HG02763 (cell line): ENCODE measurements at regions not wholly inside any gene's neighbourhood (a gene's known extent, or its start where the extent isn't known, plus 50 kb on each side); places are given as distances from the start of the nearest gene placed in this dataset.

Experiments used
- ATAC-seq: cut with Tn5 transposase; IDR thresholded peaks from one replicate; pipeline ENCODE4 v1.9.1; 2021; ENCODE audit warnings: mild to moderate bottlenecking, moderate library complexity; ENCODE audit not compliant: unreplicated experiment

DNA sequence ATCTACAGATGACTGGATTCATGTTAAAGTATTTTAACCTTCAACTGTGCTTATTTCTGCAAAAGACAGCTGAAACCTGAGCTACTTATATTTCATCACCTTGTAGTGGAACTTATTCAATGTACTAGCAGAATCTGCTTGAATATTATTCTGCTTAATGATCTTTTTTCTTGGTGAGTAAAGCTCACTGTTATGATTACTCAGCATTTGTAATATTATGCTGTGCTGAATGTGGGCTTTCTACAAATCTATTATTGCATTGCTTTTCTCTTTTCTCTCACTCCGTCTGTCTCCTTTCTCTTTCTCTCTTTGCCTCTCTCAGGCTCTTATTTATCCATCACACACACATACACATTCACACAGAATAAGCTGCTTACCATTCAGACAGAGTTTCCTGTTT is 98.7 kb upstream of the TMEM196 start:
- no peak for ATAC-seq

DNA sequence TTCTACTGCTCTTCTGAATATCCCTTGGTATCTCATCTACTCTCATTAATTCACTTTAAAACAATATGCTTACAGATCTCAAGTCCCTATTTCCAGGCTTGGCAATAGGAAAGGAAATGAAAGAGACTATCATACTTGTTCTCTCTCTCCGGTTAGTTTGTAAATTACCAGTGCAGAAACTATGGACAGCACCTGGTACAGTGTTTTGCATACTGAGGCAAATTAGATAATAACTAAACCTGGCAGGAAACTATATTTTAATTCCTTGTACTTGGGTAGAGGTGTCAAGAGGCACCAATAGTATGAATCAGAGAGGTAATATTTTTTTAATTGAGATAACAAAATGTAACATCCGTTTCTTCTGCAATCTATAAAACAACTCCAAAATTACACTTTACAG is 97.7 kb upstream of the TMEM196 start:
- ATAC-seq = no peak

DNA sequence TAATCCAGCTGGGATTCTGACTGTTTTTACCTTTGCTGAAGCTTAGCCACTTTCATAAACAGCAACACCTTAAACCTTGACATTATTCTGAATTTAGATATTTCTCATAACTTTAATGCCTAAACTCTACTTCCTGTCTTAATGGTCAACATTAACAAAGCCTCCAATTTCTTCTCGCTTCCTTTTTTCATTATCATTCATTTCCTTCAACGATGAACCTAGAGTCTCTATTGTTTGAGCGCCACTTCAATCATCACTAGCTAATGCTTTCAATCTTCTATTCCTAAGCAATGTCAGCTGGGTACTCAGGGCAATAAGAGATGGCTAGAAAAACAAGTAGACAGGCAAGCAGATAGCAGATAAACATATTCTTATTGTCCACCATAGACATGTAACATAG is 96.6 kb upstream of the TMEM196 start:
- ATAC-seq = no peak

DNA sequence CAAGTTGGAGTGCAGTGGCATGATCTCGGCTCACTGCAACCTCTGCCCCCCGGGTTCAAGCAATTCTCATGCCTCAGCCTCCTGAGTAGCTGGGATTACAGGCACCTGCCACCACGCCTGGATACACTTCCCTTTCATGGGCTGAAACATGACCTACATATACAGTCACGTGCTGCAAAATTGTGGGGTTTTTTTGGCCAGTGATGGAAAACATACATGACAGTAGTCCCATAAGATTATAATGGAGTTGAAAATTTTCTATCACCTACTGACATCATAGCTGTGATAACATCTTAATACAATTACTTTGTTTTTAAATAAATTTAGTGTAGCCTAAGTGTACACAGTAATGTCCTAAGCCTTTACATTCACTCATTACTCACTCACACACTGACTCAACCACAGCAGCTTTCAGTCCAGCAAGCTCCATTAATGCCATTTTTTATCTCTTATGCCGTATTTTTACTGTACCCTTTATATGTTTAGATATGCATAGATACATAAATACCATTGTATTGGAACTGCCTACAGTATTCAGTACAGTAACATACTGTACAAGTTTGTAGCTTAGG is 79.9 kb upstream of the TMEM196 start:
- ATAC-seq = no peak

DNA sequence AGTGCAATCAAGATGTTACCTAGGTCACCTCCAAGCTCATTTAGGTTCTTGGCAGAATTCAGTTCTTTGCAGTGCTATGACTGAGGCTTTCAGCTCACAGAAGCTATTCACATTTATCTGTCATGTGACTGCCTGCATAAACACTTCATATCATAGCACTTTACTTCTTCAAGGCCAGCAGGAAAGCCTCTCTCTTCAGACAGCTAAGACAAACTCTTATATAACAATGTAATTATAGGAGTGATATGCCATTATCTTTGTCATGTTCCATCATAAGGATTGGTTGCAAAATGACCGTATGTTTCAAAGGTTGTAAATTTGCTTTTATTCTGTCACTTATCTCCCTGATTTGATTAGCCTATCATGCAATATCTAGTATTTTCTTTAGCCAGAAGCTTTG is 78.8 kb upstream of the TMEM196 start:
- no peak for ATAC-seq

DNA sequence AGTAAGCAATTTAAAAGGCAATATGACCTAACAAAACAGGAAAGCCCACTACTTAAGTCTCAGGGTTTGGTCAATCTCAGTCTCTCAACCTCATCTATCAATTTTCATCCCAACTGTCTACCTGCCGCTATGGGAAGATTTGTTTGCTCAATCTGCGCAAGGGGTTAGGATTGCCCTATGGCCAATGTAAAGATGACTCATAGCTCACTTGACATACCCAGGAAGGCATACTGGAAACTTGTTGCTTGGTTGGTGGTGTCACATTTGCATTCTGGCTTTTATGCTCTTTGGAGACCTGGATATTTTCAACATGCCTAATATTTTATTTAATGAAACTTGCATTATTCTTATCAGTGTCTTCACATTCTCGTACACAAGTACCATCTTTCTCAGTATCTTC is 78.1 kb upstream of the TMEM196 start:
- ATAC-seq = no peak

DNA sequence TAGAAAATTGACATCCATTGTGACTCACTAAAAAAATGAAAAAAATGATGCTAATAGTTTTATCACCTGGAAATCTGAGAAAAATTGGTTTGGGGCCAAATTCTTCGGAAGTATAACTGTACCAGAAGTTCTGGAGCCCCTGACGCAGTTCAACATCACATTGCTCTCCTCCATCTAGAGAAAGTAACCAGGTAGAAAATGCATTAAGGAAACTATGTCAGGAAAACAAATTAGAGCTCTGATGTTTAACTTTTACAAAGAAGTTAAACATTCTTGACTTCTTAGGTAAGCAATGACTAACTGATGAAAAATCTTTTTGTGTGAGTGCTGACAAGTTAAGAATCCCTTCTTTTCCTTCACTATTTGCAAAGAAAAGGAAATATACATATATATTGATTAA is 61.1 kb upstream of the TMEM196 start:
- ATAC-seq = no peak

DNA sequence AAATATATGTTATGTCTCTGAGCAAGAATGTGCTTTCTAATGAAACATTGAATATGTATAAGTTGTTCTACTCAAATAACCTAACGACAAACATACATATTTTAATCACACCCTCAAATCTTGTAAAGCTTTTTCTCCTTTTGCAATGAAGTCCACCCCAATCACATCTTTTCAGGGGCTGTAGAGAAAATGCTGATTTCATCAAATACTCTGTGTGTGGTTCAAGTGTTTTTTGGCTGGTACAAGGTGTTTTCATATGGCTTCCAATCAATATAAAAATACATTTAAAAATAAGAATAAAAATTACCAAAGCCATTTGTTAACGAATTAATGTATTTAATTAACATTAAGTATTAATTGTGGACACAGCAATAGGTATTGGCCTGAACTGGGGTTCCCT is 57.2 kb upstream of the TMEM196 start:
- no peak for ATAC-seq
